HepG2 (cell line): ENCODE measurements at regions not wholly inside any gene's neighbourhood (a gene's known extent, or its start where the extent isn't known, plus 50 kb on each side); places are given as distances from the start of the nearest gene placed in this dataset.

ENCODE experiments used
- ATAC-seq: fragments of 200-7000 bp; cut with Tn5 transposase; 3 replicates; pipeline ENCODE4 v1.9.1; 2020; ENCODE audit warnings: mild to moderate bottlenecking, moderate library complexity
- BruUV-seq: library from RNA; stranded (reverse); fragments of 400-500 nt; replicated peaks from 2 replicates; lab custom pipeline; 2021; lab: Mats Ljungman, UMichigan
- CTCF ChIA-PET: fragments of 300-600 bp; formaldehyde crosslinking; extraction: SDS; loops from one replicate; lab custom pipeline; 2021; ENCODE audit warnings: low total read pairs, inconsistent platforms, low intra/inter-chr PET ratio; lab: Yijun Ruan, JAX
- POLR2A ChIA-PET: fragments of 350-600 bp; sonication (Branson Sonifier 250); formaldehyde crosslinking; loops from one replicate; lab custom pipeline; 2020; ENCODE audit warnings: antibody characterized with exemption, inconsistent platforms; lab: Yijun Ruan, JAX
- DNase-seq: peaks from one replicate; pipeline ENCODE4 v3.0.0-alpha.2; 2015; ENCODE audit warnings: low spot score
- FAIRE-seq: peaks from 3 replicates; lab custom pipeline; 2011; peaks lifted over from hg19 to GRCh38; lab: Jason Lieb, UNC
- H2AFZ ChIP-seq: one replicate; pipeline ENCODE4 v1.6.1; 2011; ENCODE audit warnings: low read length, inconsistent platforms
- H3K27ac ChIP-seq: fragments of 300-600 bp; 3 replicates; pipeline ENCODE4 v1.8.0; 2011; ENCODE audit warnings: mixed run types, mild to moderate bottlenecking, mixed read lengths, low read length, inconsistent platforms; ENCODE audit not compliant: insufficient read depth; ENCODE audit errors: extremely low read length
- H3K27me3 ChIP-seq, 2 experiments: fragments of 200-600 bp in 1 of 2; 2 replicates in 1 of 2; 3 replicates in 1 of 2; pipeline versions ENCODE4 v1.6.0 to v1.8.0; 2011; ENCODE audit warnings: low read length in 2 of 2, mild to moderate bottlenecking in 2 of 2, moderate library complexity in 2 of 2, inconsistent platforms in 1 of 2; ENCODE audit not compliant: insufficient read depth in 2 of 2, control insufficient read depth in 1 of 2
- H3K36me3 ChIP-seq, 2 experiments: fragments of 200-600 bp in 1 of 2; replicated peaks in 1 of 2; 2 replicates in 1 of 2; 3 replicates in 1 of 2; pipeline versions ENCODE4 v1.5.1 to v1.8.0; 2011; ENCODE audit warnings: low read length in 2 of 2, inconsistent platforms in 1 of 2; ENCODE audit not compliant: insufficient read depth in 2 of 2, control insufficient read depth in 1 of 2
- H3K4me1 ChIP-seq: 2 replicates; pipeline ENCODE4 v1.5.1; 2012; ENCODE audit warnings: low read length, inconsistent platforms; ENCODE audit not compliant: insufficient read depth
- H3K4me2 ChIP-seq: 2 replicates; pipeline ENCODE4 v1.6.0; 2011; ENCODE audit warnings: low read depth, low read length, inconsistent platforms
- H3K4me3 ChIP-seq, 3 experiments: fragments of 200-600 bp in 1 of 3; sonication (generic), shearing (Covaris generic) in 1 of 3; replicated peaks in 1 of 3; 2 replicates each; pipeline ENCODE4 v1.5.1; 2011 to 2016; ENCODE audit warnings: low read length in 3 of 3, inconsistent platforms in 2 of 3, low read depth in 2 of 3, mild to moderate bottlenecking in 2 of 3, control low read depth in 1 of 3, mixed read lengths in 1 of 3; ENCODE audit not compliant: insufficient read depth in 1 of 3
- H3K79me2 ChIP-seq: one replicate; pipeline ENCODE4 v1.6.1; 2011; ENCODE audit warnings: low read length, inconsistent platforms; ENCODE audit not compliant: insufficient read depth
- H3K9ac ChIP-seq: 2 replicates; pipeline ENCODE4 v1.6.0; 2011; ENCODE audit warnings: mild to moderate bottlenecking, low read depth, low read length, inconsistent platforms; ENCODE audit not compliant: insufficient read depth
- H3K9me3 ChIP-seq: 2 replicates; pipeline ENCODE4 v1.5.1; 2012; ENCODE audit warnings: mild to moderate bottlenecking, low read length
- H4K20me1 ChIP-seq: 2 replicates; pipeline ENCODE4 v1.6.0; 2011; ENCODE audit warnings: inconsistent platforms, mild to moderate bottlenecking, low read length, moderate library complexity; ENCODE audit not compliant: insufficient read depth
- ARNT2 ChIP-seq: sonication (generic); formaldehyde crosslinking; IDR thresholded peaks from 2 replicates; pipeline ENCODE4 v1.8.0; 2022; ENCODE audit warnings: mild to moderate bottlenecking, low read depth, missing genetic modification reagents, moderate library complexity
- ARNTL ChIP-seq: sonication (generic); formaldehyde crosslinking; IDR thresholded peaks from 2 replicates; pipeline ENCODE4 v1.4.0; 2020; ENCODE audit warnings: mild to moderate bottlenecking, missing genetic modification reagents
- CEBPB ChIP-seq: IDR thresholded peaks from 2 replicates; pipeline ENCODE4 v1.6.1; 2011; ENCODE audit warnings: low read depth, low read length, improper control_type of control experiment, borderline replicate concordance
- MIER3 ChIP-seq: IDR thresholded peaks from 2 replicates; pipeline ENCODE4 v1.6.1; 2016; ENCODE audit warnings: missing compliant biosample characterization, borderline replicate concordance
- NCOR1 ChIP-seq: fragments of 200-600 bp; sonication (generic); IDR thresholded peaks from 2 replicates; pipeline ENCODE4 v1.7.0; 2017; ENCODE audit warnings: antibody characterized with exemption, low read length, borderline replicate concordance
- TBX2 ChIP-seq: sonication (generic); formaldehyde crosslinking; IDR thresholded peaks from 2 replicates; pipeline ENCODE4 v1.5.0; 2020; ENCODE audit warnings: missing genetic modification reagents, mild to moderate bottlenecking, borderline replicate concordance
- TEAD2 ChIP-seq: sonication (generic); formaldehyde crosslinking; IDR thresholded peaks from 2 replicates; pipeline ENCODE4 v1.9.0; 2021; ENCODE audit warnings: missing genetic modification reagents
- YEATS2 ChIP-seq: sonication (generic); formaldehyde crosslinking; IDR thresholded peaks from 2 replicates; pipeline ENCODE4 v1.4.0; 2020; ENCODE audit warnings: missing genetic modification reagents, borderline replicate concordance
- ZNF292 ChIP-seq: sonication (generic); formaldehyde crosslinking; IDR thresholded peaks from 2 replicates; pipeline ENCODE4 v1.8.1; 2022; ENCODE audit warnings: mild to moderate bottlenecking, low read depth, missing genetic modification reagents, borderline replicate concordance
- ZNF3 ChIP-seq: IDR thresholded peaks from 2 replicates; pipeline ENCODE4 v1.7.0; 2017; ENCODE audit warnings: inconsistent platforms
- ZNF552 ChIP-seq: sonication (generic); formaldehyde crosslinking; IDR thresholded peaks from 2 replicates; pipeline ENCODE4 v1.9.0; 2022; ENCODE audit warnings: missing genetic modification reagents, mild to moderate bottlenecking, borderline replicate concordance
- ZNF761 ChIP-seq: sonication (generic); formaldehyde crosslinking; conservative IDR thresholded peaks from 2 replicates; pipeline ENCODE4 v1.4.0; 2020; ENCODE audit warnings: mild to moderate bottlenecking, missing genetic modification reagents
- WGBS: methylation state at CpG from one replicate; pipeline ENCODE4 v1.1.6; 2017; ENCODE audit warnings: low lambda C conversion rate; 5-methylcytosine and 5-hydroxymethylcytosine counted together
- in situ Hi-C: cut with HindIII; loops from 2 replicates; pipeline ENCODE4 v1.10.0; 2017; ENCODE audit warnings: low pct_unique_long_range_greater_than_20kb; ENCODE audit not compliant: extremely low pct_ligation_motif_present
- intact Hi-C: fragments of 100-400 bp; cut with micrococcal nuclease; formaldehyde crosslinking; loops from one replicate; pipeline ENCODE4 v1.10.0; 2022; ENCODE audit not compliant: unreplicated experiment
- TF ChIP-seq, protein P1 (sequence below): fragments of 450-650 bp; IDR thresholded peaks from 2 replicates; pipeline ENCODE4 v1.6.1; 2017
- TF ChIP-seq, protein P2 (sequence below): sonication (generic); formaldehyde crosslinking; IDR thresholded peaks from 2 replicates; pipeline ENCODE4 v1.8.1; 2023; ENCODE audit warnings: missing genetic modification reagents, mild to moderate bottlenecking, borderline replicate concordance
- TF ChIP-seq, protein P3 (sequence below): IDR thresholded peaks from 2 replicates; pipeline ENCODE4 v1.6.1; 2012; ENCODE audit warnings: inconsistent platforms

DNA sequence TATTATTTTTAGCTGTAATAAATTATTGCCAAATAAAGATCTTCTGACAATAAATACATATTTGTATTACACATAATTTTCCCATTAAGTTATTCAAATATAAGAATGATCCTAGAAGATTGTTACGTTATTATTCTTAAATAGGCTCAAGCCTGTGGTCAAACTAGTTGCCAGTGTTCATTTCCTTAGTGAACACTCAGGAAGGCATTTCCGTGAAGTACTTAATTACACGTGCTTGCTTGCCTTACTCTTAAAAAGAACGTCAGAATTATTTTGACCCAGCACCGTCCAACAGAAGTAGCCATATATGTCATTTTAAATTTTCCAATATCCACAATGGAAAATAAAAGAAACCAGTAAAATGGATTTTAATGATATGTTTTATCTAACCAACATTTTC, 249.8 kb downstream of the TXNL1 start:
- Histone ChIP-seq H3K4me2 (no peak overlapping the region), H3K27ac (no peak overlapping the region), H3K9me3 (no peaks in the 10 kb centered on the region), H3K36me3 (no peaks in the 10 kb centered on the region), H2AFZ (no peak overlapping the region), H4K20me1 (no peaks in the 10 kb centered on the region), H3K4me3 (no peak overlapping the region), H3K9ac (no peak overlapping the region), H3K27me3 (no peaks in the 10 kb centered on the region; a peak in 1 of 5 replicates), H3K79me2 (no peaks in the 10 kb centered on the region), H3K4me1 (no peaks in the 10 kb centered on the region)
- POLR2A ChIA-PET, result no interaction called here
- in situ Hi-C loops, result no loop called here
- CTCF ChIA-PET, result no interaction called here
- ATAC-seq (no peak), FAIRE-seq (no peak), DNase-seq (no peak)
- TF ChIP-seq NCOR1, result no peak
- no peak for TF ChIP-seq ZNF552 (CRISPR knock-in tag)
- no peak for TF ChIP-seq MIER3
- TF ChIP-seq ZNF292 (CRISPR knock-in tag), result no peak
- TF ChIP-seq ZNF3 (CRISPR knock-in tag), result no peak
- TF ChIP-seq, protein P1, sequence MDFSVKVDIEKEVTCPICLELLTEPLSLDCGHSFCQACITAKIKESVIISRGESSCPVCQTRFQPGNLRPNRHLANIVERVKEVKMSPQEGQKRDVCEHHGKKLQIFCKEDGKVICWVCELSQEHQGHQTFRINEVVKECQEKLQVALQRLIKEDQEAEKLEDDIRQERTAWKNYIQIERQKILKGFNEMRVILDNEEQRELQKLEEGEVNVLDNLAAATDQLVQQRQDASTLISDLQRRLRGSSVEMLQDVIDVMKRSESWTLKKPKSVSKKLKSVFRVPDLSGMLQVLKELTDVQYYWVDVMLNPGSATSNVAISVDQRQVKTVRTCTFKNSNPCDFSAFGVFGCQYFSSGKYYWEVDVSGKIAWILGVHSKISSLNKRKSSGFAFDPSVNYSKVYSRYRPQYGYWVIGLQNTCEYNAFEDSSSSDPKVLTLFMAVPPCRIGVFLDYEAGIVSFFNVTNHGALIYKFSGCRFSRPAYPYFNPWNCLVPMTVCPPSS, result no peak
- TF ChIP-seq, protein P2, sequence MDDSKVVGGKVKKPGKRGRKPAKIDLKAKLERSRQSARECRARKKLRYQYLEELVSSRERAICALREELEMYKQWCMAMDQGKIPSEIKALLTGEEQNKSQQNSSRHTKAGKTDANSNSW (CRISPR knock-in tag), result no peak
- no peak for TF ChIP-seq TEAD2 (CRISPR knock-in tag)
- no peak for TF ChIP-seq ARNT2 (CRISPR knock-in tag)
- TF ChIP-seq ZNF761 (CRISPR knock-in tag), result no peak
- no peak for TF ChIP-seq CEBPB
- TF ChIP-seq, protein P3, sequence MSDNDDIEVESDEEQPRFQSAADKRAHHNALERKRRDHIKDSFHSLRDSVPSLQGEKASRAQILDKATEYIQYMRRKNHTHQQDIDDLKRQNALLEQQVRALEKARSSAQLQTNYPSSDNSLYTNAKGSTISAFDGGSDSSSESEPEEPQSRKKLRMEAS, result no peak
- no peak for TF ChIP-seq YEATS2 (CRISPR knock-in tag)
- TF ChIP-seq ARNTL (CRISPR knock-in tag), result no peak
- TF ChIP-seq TBX2 (CRISPR knock-in tag), result no peak
- intact Hi-C loops, result no loop called here
- 14% methylated on average over 5 of the region's 5 CpGs for WGBS
- BruUV-seq, result no TSS peak
